Fibroblast of the aortic adventitia (primary cell): ENCODE measurements at regions not wholly inside any gene's neighbourhood (a gene's known extent, or its start where the extent isn't known, plus 50 kb on each side); places are given as distances from the start of the nearest gene placed in this dataset. TPM values are rescaled to one million over a fixed set of nuclear protein-coding genes. Genes with fewer than 3 reads are reported as not detected.

ENCODE experiments used
- DNase-seq: peaks from one replicate; pipeline ENCODE4 v3.0.0-alpha.2; 2010; ENCODE audit warnings: low read depth
- H3K4me3 ChIP-seq: 2 replicates; pipeline ENCODE4 v1.5.1; 2011; ENCODE audit warnings: low read depth, mild to moderate bottlenecking, control low read depth, low read length, moderate library complexity
- CTCF ChIP-seq: IDR thresholded peaks from 2 replicates; pipeline ENCODE4 v1.5.1; 2011; ENCODE audit warnings: mild to moderate bottlenecking, low read length, control low read depth, inconsistent platforms; ENCODE audit not compliant: insufficient read depth
- small RNA-seq: library from RNA; depleted of rRNA; stranded (forward); fragments of <200 nt; gene quantifications from one replicate; pipeline ENCODE3, GENCODE V24; 2012

GRCh38 chr1:244915736-244916135 lies 51.4 kb upstream of the HNRNPU start:
- TF ChIP-seq CTCF = no peak
- DNase-seq = no peak

GRCh38 chr1:244914761-244915160 lies 50.4 kb upstream of the HNRNPU start:
- no peak overlapping the region for H3K4me3 ChIP-seq
- no peak for TF ChIP-seq CTCF
- no peak for DNase-seq

More at GRCh38 chr1:244915736-244916135, 51.4 kb upstream of the HNRNPU start:
- H3K4me3 ChIP-seq = no peak overlapping the region

Small RNA genes lying in the stretch of these regions (small RNA-seq; reads per million reads assigned to genes)
- not detected for gene RNU6-1089P
- not detected for gene RNU6-947P
- not detected for gene RNU6-999P
